HG03439 (cell line): ENCODE measurements at regions not wholly inside any gene's neighbourhood (a gene's known extent, or its start where the extent isn't known, plus 50 kb on each side); places are given as distances from the start of the nearest gene placed in this dataset.

Experiments
- ATAC-seq: cut with Tn5 transposase; IDR thresholded peaks from one replicate; pipeline ENCODE4 v1.9.1; 2021; ENCODE audit warnings: mild to moderate bottlenecking, moderate library complexity; ENCODE audit not compliant: unreplicated experiment

- no peak for ATAC-seq
Measured at GRCh38 chr6:126738146-126738545, 380.3 kb upstream of the RSPO3 start.

GRCh38 chr6:126738641-126739040 is 379.8 kb upstream of the RSPO3 start:
- no peak for ATAC-seq

- no peak for ATAC-seq
Measured at GRCh38 chr6:126743076-126743475, 375.4 kb upstream of the RSPO3 start.

- no peak for ATAC-seq
Measured at GRCh38 chr6:126747728-126748540, 370.5 kb upstream of the RSPO3 start.

- ATAC-seq, result no peak
Measured at GRCh38 chr6:126753606-126754005, 364.9 kb upstream of the RSPO3 start.

GRCh38 chr6:126761854-126762253 is 356.6 kb upstream of the RSPO3 start:
- ATAC-seq, result no peak

GRCh38 chr6:126764104-126764503 is 354.4 kb upstream of the RSPO3 start:
- ATAC-seq, result no peak

GRCh38 chr6:126764671-126765070 is 353.8 kb upstream of the RSPO3 start:
- ATAC-seq, result no peak

GRCh38 chr6:126766820-126767219 is 351.7 kb upstream of the RSPO3 start:
- no peak for ATAC-seq

GRCh38 chr6:126767711-126768110 is 350.8 kb upstream of the RSPO3 start:
- ATAC-seq, result no peak

- ATAC-seq, result no peak
Measured at GRCh38 chr6:126770176-126770575, 348.3 kb upstream of the RSPO3 start.

GRCh38 chr6:126773112-126773805 is 345.2 kb upstream of the RSPO3 start:
- no peak for ATAC-seq

GRCh38 chr6:126779331-126779730 is 339.1 kb upstream of the RSPO3 start:
- no peak for ATAC-seq

GRCh38 chr6:126781582-126781981 is 336.9 kb upstream of the RSPO3 start:
- ATAC-seq, result no peak

- ATAC-seq, result no peak
Measured at GRCh38 chr6:126784161-126784790, 334.2 kb upstream of the RSPO3 start.

GRCh38 chr6:126786262-126786661 is 332.2 kb upstream of the RSPO3 start:
- no peak for ATAC-seq

- no peak for ATAC-seq
Measured at GRCh38 chr6:126787635-126788034, 330.8 kb upstream of the RSPO3 start.

- ATAC-seq, result no peak
Measured at GRCh38 chr6:126788861-126789365, 329.6 kb upstream of the RSPO3 start.

- ATAC-seq, result no peak
Measured at GRCh38 chr6:126792340-126793085, 326.0 kb upstream of the RSPO3 start.

- ATAC-seq, result no peak
Measured at GRCh38 chr6:126795161-126795560, 323.3 kb upstream of the RSPO3 start.

GRCh38 chr6:126797981-126798380 is 320.5 kb upstream of the RSPO3 start:
- ATAC-seq, result no peak
